Liver (tissue), 3 donors: ENCODE measurements at regions not wholly inside any gene's neighbourhood (a gene's known extent, or its start where the extent isn't known, plus 50 kb on each side); places are given as distances from the start of the nearest gene placed in this dataset.

ENCODE experiments used
- CTCF ChIP-seq: fragments of 150-350 bp; IDR thresholded peaks from 2 replicates; pipeline ENCODE4 v1.5.1; 2017; ENCODE audit warnings: improper control_type of control experiment, low read depth, low read length; ENCODE audit not compliant: missing input control
- GABPA ChIP-seq, 2 donors: IDR thresholded peaks in 1 of 2; conservative IDR thresholded peaks in 1 of 2; 2 replicates each; pipeline ENCODE4 v1.6.1; 2016; ENCODE audit warnings: antibody characterized with exemption in 2 of 2, mild to moderate bottlenecking in 1 of 2, moderate library complexity in 1 of 2
- MAX ChIP-seq: IDR thresholded peaks from 2 replicates; pipeline ENCODE4 v1.6.1; 2016; ENCODE audit warnings: antibody characterized with exemption
- RAD21 ChIP-seq, 2 donors: IDR thresholded peaks; 2 replicates each; pipeline ENCODE4 v1.6.1; 2016; ENCODE audit warnings: antibody characterized with exemption in 2 of 2, mild to moderate bottlenecking in 2 of 2
- REST ChIP-seq: IDR thresholded peaks from 2 replicates; pipeline ENCODE4 v1.6.1; 2016; ENCODE audit warnings: antibody characterized with exemption, mild to moderate bottlenecking
- TAF1 ChIP-seq: conservative IDR thresholded peaks from 2 replicates; pipeline ENCODE4 v1.6.1; 2016; ENCODE audit warnings: antibody characterized with exemption, mild to moderate bottlenecking
- YY1 ChIP-seq: IDR thresholded peaks from 2 replicates; pipeline ENCODE4 v1.6.1; 2016; ENCODE audit warnings: antibody characterized with exemption, mild to moderate bottlenecking
- donor health status: healthy.
- donor health status: healthy.

GRCh38 chr4:154009788-154010187, 220.9 kb upstream of the SFRP2 start:
- TF ChIP-seq REST = no peak
- TF ChIP-seq CTCF = no peak
- TF ChIP-seq RAD21 (IDR thresholded peaks at IDR 0.05) = no peak
- no peak for TF ChIP-seq YY1
- TF ChIP-seq GABPA (IDR thresholded peaks at IDR 0.05 in 1 of 2, conservative IDR thresholded peaks at IDR 0.05 in 1 of 2) = no peak
- no peak for TF ChIP-seq TAF1
- no peak for TF ChIP-seq MAX
